ENCODE measurements at regions not wholly inside any gene's neighbourhood (a gene's known extent, or its start where the extent isn't known, plus 50 kb on each side); places are given as distances from the start of the nearest gene placed in this dataset.

DNA sequence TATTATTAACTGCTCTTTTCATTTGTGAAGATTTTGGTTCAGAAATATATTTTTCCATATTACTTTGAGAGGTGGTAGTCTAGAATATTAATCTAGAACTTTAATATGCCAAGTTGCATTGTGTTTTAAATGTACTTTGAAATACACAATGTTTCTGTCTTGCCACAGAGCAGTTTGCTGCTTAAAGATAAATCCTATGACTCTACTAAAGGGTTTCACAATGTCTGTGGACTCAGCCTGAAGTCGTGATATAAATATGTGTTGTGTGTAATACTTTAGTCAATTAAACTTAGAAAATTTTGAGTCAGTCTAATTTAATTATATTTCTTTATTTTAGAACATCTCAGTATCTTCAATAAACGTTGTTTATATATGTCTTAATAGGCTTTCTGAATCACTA is 1771.7 kb upstream of the PCDH7 start:
- TF ChIP-seq POLR2A (IDR thresholded peaks at IDR 0.05): no peak
- TF ChIP-seq, protein P1, sequence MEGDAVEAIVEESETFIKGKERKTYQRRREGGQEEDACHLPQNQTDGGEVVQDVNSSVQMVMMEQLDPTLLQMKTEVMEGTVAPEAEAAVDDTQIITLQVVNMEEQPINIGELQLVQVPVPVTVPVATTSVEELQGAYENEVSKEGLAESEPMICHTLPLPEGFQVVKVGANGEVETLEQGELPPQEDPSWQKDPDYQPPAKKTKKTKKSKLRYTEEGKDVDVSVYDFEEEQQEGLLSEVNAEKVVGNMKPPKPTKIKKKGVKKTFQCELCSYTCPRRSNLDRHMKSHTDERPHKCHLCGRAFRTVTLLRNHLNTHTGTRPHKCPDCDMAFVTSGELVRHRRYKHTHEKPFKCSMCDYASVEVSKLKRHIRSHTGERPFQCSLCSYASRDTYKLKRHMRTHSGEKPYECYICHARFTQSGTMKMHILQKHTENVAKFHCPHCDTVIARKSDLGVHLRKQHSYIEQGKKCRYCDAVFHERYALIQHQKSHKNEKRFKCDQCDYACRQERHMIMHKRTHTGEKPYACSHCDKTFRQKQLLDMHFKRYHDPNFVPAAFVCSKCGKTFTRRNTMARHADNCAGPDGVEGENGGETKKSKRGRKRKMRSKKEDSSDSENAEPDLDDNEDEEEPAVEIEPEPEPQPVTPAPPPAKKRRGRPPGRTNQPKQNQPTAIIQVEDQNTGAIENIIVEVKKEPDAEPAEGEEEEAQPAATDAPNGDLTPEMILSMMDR (IDR thresholded peaks at IDR 0.05): no peak
- WGBS, 2 donors: 62 to 66% methylated on average over 2 of the region's 2 CpGs
- DNase-seq (ENCODE audit: low spot score in 2 of 2): no peak
- intact Hi-C loops (cut with DNase I; ENCODE audit: low total_unique reads): no loop called here
- no peak overlapping the region for H3K4me3 ChIP-seq (ENCODE audit: low read depth, poor library complexity, severe bottlenecking)

DNA sequence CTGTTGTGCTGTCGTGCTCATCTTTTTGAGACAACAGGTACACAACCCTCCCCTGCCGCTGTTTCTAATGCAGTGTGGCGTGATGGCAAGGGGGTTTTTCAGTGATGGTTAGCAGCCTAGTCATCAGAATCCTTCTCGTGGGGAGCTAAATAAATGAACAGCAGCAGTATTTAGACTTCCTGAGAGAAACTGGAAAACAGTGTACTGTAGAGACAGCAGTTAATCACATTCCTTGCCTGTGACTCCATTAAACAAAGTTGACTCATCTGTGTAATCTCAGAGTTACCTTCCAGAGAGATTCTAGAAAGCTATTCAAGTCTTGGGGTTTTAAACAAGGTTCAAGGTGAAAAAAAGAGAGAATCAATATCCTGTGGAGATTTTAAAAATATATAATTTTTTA is 1753.2 kb upstream of the PCDH7 start:
- DNase-seq (ENCODE audit: low spot score in 2 of 2): no peak
- intact Hi-C loops (cut with DNase I; ENCODE audit: low total_unique reads): no loop called here
- 81 to 82% methylated on average over 4 of the region's 4 CpGs for whole genome bisulfite sequencing, 2 donors
- H3K4me3 ChIP-seq (ENCODE audit: low read depth, poor library complexity, severe bottlenecking): no peak overlapping the region
- no peak for TF ChIP-seq POLR2A (IDR thresholded peaks at IDR 0.05)
- TF ChIP-seq, protein P1 (IDR thresholded peaks at IDR 0.05): no peak

DNA sequence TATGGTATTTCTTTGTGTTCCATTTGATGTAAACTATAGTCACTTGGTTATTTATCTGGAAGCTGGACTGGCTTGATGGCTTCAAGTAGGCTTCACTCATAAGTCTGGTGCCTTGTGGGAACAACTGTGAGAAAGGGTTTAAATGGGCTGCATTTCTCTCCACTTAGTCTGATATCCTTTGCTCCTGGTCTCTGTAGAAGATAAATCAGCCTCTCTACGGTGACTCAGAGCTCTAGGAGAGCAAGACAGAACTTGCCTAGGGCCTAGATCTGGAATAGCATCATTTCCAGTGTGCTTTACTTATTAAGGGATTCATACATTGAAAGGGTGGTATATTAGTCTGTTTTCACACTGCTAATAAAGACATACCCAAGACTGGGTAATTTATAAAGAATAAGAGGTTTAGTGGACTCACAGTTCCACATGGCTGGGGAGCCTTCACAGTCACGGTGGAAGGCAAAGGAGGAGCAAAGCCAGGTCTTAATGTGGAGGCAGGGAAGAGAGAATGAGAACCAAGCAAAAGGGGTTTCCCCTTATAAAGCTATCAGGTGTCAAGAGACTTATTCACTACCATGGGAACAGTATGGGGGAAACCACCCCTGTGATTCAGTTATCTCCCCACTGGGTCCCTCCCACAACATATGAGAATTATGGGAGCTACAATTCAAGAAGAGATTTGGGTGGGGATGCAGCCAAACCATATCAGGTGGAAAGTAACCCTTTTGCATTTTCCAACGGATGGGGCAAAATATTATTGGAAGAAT is 1746.4 kb upstream of the PCDH7 start:
- no peak for TF ChIP-seq POLR2A (IDR thresholded peaks at IDR 0.05)
- TF ChIP-seq, protein P1 (IDR thresholded peaks at IDR 0.05): no peak
- no peak for DNase-seq (ENCODE audit: low spot score in 2 of 2)
- no peak overlapping the region for H3K4me3 ChIP-seq (ENCODE audit: low read depth, poor library complexity, severe bottlenecking)
- intact Hi-C loops (cut with DNase I; ENCODE audit: low total_unique reads): no loop called here
- 51 to 63% methylated on average over 3 of the region's 3 CpGs for WGBS, 2 donors

DNA sequence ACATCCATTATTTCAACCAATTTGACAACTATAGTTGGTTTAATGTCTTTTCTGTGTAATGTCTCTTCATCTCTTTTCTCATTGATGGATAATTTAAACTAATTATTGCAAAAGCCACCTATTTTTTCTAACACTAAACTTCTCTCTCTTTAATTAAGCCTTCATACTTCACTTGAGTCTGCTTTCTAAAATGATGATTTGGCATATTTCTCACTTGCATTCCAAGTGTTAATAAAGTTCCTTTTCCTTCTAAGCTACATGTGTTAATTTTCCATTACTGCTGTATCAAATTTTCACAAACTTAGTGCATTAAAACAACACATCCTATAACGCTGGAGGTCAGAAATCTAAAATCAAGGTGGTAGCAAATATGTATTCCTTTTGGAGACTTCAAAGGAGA is 1743.8 kb upstream of the PCDH7 start:
- intact Hi-C loops (cut with DNase I; ENCODE audit: low total_unique reads): no loop called here
- TF ChIP-seq, protein P1 (IDR thresholded peaks at IDR 0.05): no peak
- TF ChIP-seq POLR2A (IDR thresholded peaks at IDR 0.05): no peak
- WGBS, 2 donors: 76 to 78% methylated on average over 1 of the region's 1 CpG
- H3K4me3 ChIP-seq (ENCODE audit: low read depth, poor library complexity, severe bottlenecking): no peak overlapping the region
- DNase-seq (ENCODE audit: low spot score in 2 of 2): no peak

DNA sequence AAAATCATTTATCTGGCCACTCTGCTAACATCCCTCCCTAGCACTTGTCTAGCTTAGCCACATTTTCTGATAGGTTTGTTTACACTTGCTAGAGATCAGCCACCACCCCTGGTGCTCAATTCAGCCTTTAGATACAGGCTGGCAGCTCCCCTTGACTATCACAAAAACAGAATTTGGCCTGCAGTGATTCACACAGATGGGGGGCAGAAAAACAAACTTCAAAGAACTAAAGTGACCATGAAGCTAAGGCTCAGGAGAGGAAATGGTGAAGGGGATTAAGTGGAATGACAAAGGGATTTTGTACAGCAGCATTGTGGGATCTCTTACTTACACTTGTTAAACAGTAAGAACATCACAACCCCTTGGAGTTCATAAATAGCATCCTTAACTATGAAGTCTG is 1718.0 kb upstream of the PCDH7 start:
- no peak for DNase-seq (ENCODE audit: low spot score in 2 of 2)
- no peak overlapping the region for H3K4me3 ChIP-seq (ENCODE audit: low read depth, poor library complexity, severe bottlenecking)
- TF ChIP-seq, protein P1 (IDR thresholded peaks at IDR 0.05): no peak
- no peak for TF ChIP-seq POLR2A (IDR thresholded peaks at IDR 0.05)
- intact Hi-C loops (cut with DNase I; ENCODE audit: low total_unique reads): no loop called here

DNA sequence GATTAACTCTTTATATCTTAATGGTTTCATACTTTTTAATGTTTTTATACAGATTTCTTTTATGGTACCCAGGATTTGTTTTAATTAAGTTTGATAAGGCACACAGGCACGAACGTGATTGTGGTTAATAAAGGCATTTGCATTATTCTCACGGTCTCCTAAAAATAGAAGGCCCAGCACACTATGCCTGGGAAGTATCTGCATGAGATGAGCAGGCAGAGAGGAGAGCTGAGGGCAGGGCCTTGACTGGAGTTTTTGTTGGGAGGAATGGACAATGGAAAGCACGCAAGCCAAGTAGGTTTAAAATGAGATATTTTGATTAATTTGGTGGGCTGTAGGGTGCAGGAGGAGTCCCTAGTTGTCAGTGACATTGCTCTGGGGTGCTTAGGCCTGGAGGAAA is 1714.3 kb upstream of the PCDH7 start:
- TF ChIP-seq, protein P1 (IDR thresholded peaks at IDR 0.05): no peak
- no peak for TF ChIP-seq POLR2A (IDR thresholded peaks at IDR 0.05)
- no peak for DNase-seq (ENCODE audit: low spot score in 2 of 2)
- intact Hi-C loops (cut with DNase I; ENCODE audit: low total_unique reads): no loop called here
- H3K4me3 ChIP-seq (ENCODE audit: low read depth, poor library complexity, severe bottlenecking): no peak overlapping the region
- 75 to 77% methylated on average over 4 of the region's 4 CpGs for WGBS, 2 donors

Data from lower leg skin (tissue), 4 donors.